IPS-18c (cell line): ENCODE measurements at regions not wholly inside any gene's neighbourhood (a gene's known extent, or its start where the extent isn't known, plus 50 kb on each side); places are given as distances from the start of the nearest gene placed in this dataset.

Source experiments
- H3K4me3 ChIP-seq: 2 replicates; pipeline ENCODE4 v1.7.0; 2013; ENCODE audit warnings: low read depth, mild to moderate bottlenecking, low read length, moderate library complexity; ENCODE audit not compliant: insufficient read depth
- H3K9me3 ChIP-seq: one replicate; pipeline ENCODE4 v1.6.1; 2013; ENCODE audit warnings: mild to moderate bottlenecking, low read length, moderate library complexity; ENCODE audit not compliant: control insufficient read depth, insufficient read depth

DNA sequence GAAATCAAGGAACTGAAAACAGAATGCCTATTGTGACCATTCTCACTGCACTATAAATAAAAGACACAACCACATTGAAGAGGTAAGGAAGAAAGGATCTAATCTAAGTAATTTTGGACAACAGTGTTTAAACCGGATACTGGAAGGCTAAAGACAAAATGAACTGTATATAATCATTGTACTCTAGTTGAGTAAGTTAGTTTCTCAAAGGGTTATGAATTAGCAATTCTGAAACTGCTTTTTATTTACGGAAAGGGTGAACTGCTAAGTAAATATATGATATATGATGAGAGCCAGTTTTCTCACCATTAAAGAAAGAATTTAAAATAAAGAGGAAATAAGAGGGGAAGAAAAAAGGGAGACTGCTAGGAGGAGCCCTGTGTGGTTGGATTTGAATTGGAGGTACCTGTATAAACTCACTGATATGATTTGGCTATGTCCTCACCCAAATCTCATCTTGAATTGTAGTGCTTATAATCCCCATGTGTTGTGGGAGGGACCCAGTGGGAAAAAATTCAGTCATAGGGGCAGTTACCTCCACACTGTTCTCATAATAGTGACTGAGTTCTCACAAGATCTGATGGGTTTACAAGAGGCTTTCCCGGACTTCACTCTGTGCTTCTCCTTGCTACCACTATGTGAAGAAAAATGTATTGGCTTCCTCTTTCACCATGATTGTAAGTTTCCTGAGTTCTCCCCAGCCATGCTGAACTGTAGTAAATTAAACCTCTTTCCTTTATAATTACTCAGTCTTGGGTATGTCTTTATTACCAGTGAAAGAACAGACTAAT, 607.7 kb downstream of the PYDC2 start:
- no peaks in the 10 kb centered on the region for H3K9me3 ChIP-seq
- no peak overlapping the region for H3K4me3 ChIP-seq

DNA sequence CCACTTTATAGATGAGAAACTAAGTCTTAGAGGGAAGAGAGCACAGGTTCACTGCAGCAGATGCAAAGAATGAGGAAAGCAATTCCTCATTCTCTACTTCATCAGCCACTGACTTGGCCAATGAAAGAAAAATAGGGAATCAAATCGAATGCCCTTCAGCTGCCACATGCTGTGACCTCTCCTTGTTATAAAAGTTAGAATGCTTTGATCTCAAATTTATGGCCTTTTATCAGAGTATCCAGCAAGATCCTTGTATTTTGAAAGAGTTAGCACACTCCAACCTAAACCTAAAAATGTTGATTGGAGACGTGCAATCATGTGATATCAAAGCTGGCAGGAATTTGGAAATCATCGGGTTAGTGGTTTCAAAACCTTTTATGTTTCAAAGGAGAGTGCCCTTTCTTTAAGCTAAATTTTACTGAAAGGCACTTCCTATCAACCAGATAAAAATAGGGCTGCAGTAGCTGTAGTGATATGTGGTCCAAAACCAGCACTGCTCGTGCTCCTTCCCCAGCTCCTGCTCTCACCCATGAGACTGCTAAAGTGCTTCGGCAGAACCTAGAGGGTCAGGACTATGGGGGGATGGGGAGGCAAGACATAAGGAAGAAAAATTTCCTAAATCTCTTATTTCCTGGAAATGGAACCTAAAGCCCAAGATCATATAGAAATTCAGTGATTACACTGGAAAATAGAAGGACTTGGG, 617.0 kb downstream of the PYDC2 start:
- Histone ChIP-seq H3K9me3 (no peaks in the 10 kb centered on the region), H3K4me3 (no peak overlapping the region)

DNA sequence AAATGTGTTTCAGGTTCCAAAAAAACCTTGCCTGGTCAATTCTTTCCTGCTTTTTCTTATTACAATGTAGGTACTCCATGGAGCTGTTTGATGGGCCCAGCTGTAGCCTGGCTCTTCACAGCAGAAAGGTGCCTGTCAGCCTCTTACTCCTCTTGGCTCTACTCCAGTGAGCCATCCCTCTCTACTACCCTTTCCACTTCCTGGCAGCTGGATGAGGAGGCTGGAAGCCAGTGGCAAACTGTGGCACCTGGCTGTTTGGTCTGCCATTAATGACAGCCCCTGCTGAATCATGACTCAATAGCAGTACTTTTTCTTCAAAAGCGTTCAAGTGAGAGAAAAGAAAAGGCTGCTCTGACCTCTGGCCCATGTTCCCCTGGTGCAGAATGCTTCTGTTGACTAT, 618.1 kb downstream of the PYDC2 start:
- Histone ChIP-seq H3K9me3 (no peaks in the 10 kb centered on the region), H3K4me3 (no peak overlapping the region)

DNA sequence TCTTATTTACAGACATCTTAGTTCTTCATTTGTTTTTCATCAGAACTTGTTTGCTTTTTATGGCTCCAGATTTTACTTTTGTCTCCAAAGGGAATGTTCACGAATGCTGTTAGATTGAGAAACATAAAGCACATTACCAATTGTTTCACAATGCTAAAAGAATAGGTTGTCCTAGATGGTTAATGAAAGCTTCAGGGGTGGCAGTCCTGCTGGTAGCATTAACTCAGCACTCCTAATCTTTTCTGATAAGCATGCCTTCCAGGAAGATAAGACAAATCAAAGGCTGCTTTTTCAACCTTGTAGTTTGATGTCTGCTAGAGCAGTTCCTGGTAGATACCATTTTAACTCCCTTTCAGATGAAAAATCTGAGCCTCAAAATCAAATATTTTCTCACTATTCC, 619.4 kb downstream of the PYDC2 start:
- no peaks in the 10 kb centered on the region for H3K9me3 ChIP-seq

DNA sequence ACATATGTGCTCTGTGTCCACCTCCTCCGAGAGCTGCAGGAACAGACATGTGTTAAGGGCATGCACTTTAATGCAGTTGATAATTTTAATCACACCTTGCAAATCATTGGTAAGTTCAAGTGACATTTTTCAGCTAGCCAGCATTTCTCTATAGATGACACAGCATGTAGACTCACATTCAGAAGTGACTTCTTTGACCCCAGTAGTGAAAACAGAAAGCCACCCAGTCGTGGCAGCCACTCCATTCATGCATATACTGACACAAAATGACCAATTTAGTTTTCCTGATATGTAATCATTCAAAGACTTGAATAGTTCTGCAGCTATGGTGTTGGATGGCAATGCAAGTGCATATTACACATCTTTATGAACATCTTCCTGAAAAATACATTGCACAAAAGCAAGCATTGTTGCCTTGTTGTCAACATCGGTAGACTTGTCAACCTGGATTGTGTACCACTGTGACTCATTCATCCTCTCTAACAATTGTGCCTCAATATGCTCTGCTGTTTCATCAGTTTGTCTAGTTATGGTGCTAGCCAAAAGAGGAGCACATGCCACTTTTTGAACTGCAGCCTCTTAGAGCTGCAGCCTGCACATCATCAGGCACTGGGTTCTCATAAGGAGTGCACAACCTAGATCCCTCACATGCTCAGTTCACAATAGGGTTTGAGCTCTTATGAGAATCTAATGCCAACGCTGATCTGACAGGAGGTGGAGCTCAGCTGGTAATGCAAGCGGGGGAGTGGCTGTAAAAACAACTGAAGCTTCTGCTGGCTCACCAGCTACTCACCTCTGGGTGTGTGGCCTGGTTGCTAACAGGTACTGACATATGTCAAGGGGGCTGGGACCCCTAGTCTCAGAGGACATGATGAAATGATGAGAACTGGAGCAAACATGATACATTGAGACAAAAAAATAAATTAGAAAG, 622.0 kb downstream of the PYDC2 start:
- H3K9me3 ChIP-seq: no peaks in the 10 kb centered on the region
- no peak overlapping the region for H3K4me3 ChIP-seq

More for the DNA sequence above, 619.4 kb downstream of the PYDC2 start:
- no peak overlapping the region for H3K4me3 ChIP-seq
